ENCODE measurements at regions not wholly inside any gene's neighbourhood (a gene's known extent, or its start where the extent isn't known, plus 50 kb on each side); places are given as distances from the start of the nearest gene placed in this dataset.

GRCh38 chr2:34371711-34372110 is 772.6 kb upstream of the FAM98A start:
- TF ChIP-seq, protein P1, sequence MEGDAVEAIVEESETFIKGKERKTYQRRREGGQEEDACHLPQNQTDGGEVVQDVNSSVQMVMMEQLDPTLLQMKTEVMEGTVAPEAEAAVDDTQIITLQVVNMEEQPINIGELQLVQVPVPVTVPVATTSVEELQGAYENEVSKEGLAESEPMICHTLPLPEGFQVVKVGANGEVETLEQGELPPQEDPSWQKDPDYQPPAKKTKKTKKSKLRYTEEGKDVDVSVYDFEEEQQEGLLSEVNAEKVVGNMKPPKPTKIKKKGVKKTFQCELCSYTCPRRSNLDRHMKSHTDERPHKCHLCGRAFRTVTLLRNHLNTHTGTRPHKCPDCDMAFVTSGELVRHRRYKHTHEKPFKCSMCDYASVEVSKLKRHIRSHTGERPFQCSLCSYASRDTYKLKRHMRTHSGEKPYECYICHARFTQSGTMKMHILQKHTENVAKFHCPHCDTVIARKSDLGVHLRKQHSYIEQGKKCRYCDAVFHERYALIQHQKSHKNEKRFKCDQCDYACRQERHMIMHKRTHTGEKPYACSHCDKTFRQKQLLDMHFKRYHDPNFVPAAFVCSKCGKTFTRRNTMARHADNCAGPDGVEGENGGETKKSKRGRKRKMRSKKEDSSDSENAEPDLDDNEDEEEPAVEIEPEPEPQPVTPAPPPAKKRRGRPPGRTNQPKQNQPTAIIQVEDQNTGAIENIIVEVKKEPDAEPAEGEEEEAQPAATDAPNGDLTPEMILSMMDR (conservative IDR thresholded peaks at IDR 0.05): no peak
- TF ChIP-seq EZH2 (IDR thresholded peaks at IDR 0.05; ENCODE audit: low read depth): no peak

All from PC-9 (cell line).